ENCODE measurements at regions not wholly inside any gene's neighbourhood (a gene's known extent, or its start where the extent isn't known, plus 50 kb on each side); places are given as distances from the start of the nearest gene placed in this dataset.

DNA sequence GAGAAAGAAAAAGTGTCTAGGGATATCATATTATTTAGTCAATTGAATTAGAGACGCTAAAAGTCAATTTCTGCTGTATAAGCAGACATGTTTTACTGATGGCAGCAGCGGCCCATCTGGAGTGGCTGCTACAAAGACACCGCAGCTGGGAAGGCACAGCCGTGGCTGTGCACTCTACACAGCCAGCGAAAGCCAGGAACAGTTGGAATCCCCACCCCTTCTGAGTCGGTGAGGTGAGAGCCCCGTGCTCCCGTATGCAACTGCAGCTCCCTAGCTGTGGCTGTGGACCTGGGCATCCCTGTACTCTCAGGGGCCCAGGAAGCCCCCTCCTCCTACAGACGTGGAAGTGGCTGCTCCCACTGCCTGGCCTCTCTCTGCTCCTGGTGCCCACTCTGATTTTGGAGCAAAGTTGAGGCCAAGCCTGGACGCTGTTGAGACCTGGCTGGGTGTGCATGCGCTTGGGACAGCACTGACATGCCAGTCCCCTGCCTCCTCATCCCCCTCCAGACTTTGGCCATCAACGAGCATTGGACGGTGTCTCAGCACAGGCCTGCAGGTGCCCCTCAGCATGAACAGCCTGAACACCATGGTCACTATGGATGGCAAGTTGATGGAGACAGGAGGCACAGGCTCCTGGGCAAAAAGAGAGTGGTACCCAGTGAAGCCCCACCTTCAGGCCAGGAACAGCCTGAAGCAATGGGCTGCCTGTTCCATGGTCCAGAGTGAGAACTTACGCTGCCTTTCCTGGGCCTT is 944.0 kb upstream of the MIR17HG start:
- no peaks in the 10 kb centered on the region for H3K36me3 ChIP-seq (ENCODE audit: low read depth)
- DNase-seq, result no peak
- H3K9me3 ChIP-seq, result no peaks in the 10 kb centered on the region
- ATAC-seq, result no peak
- intact Hi-C loops (cut with DNase I, micrococcal nuclease), result no loop called here
- TF ChIP-seq, protein P1, sequence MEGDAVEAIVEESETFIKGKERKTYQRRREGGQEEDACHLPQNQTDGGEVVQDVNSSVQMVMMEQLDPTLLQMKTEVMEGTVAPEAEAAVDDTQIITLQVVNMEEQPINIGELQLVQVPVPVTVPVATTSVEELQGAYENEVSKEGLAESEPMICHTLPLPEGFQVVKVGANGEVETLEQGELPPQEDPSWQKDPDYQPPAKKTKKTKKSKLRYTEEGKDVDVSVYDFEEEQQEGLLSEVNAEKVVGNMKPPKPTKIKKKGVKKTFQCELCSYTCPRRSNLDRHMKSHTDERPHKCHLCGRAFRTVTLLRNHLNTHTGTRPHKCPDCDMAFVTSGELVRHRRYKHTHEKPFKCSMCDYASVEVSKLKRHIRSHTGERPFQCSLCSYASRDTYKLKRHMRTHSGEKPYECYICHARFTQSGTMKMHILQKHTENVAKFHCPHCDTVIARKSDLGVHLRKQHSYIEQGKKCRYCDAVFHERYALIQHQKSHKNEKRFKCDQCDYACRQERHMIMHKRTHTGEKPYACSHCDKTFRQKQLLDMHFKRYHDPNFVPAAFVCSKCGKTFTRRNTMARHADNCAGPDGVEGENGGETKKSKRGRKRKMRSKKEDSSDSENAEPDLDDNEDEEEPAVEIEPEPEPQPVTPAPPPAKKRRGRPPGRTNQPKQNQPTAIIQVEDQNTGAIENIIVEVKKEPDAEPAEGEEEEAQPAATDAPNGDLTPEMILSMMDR (IDR thresholded peaks at IDR 0.05), result no peak
- no peaks in the 10 kb centered on the region for H3K4me1 ChIP-seq (ENCODE audit: low read depth)
- no peak overlapping the region for H3K4me3 ChIP-seq

DNA sequence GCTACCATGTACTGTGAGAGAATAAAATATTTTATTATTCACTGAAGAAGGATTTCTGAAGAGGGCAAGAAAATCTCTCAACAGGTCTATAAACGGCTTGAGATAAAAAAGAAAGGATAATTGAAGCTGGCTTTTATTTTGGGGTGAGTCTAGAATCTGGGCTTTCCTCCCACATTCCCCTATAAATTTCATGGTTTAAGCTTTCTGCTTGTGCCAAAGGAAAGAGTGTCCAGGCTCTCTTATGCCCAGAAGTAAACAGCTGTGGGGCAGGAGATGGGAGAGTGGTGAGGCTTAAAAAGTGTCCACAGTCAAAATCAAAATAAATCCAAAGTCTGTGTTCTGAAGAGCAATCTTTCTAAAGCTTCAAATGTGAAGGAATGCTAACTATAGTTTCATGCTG is 942.2 kb upstream of the MIR17HG start:
- TF ChIP-seq, protein P1 (IDR thresholded peaks at IDR 0.05), result no peak
- DNase-seq (no peak), ATAC-seq (no peak)
- H3K9me3 ChIP-seq, result no peaks in the 10 kb centered on the region
- intact Hi-C loops (cut with DNase I, micrococcal nuclease), result no loop called here
- H3K4me3 ChIP-seq, result no peak overlapping the region
- H3K36me3 ChIP-seq (ENCODE audit: low read depth), result no peaks in the 10 kb centered on the region
- no peaks in the 10 kb centered on the region for H3K4me1 ChIP-seq (ENCODE audit: low read depth)

DNA sequence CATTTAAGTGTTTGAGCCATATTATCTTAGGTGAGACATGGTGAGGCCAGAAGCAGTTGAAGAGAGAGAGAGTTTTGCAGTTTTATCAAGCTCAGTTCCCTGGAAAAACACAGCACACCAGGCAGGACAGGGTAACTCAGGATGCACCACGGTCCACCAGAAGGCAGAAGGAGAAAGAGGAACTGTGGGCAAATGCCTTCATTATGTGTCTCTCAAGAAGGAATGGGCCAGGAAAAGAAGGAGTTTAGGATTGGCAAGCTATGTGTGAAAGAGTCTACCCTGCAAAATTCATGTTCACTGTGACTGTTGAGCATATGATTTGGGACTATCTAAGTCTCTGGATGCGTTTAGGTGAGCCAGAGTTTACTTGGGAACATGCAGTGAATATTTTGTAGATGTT is 934.5 kb upstream of the MIR17HG start:
- Histone ChIP-seq H3K36me3 (ENCODE audit: low read depth) (no peaks in the 10 kb centered on the region), H3K9me3 (no peaks in the 10 kb centered on the region), H3K4me1 (ENCODE audit: low read depth) (no peaks in the 10 kb centered on the region), H3K4me3 (no peak overlapping the region)
- ATAC-seq (no peak), DNase-seq (no peak)
- intact Hi-C loops (cut with DNase I, micrococcal nuclease), result no loop called here
- TF ChIP-seq, protein P1 (IDR thresholded peaks at IDR 0.05), result no peak

DNA sequence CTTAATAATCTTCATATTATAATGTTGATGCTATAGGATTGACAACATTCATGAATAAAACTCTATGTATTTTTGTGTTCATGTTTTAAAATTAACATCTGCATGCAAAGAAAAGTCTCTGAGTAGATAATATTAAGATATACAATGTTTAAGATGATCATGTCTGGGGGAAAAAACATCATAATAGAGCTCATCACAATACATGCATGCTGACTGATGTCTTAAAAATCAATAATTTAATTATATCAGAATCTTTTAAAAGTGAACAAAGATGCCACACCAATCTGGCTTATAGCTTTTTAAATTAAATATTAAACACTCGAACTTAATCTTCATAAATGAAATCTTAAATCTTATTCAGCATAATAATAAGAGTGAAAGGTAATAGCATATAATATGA is 933.9 kb upstream of the MIR17HG start:
- ATAC-seq (no peak), DNase-seq (no peak)
- no peak overlapping the region for H3K4me3 ChIP-seq
- intact Hi-C loops (cut with DNase I, micrococcal nuclease), result no loop called here
- H3K4me1 ChIP-seq (ENCODE audit: low read depth), result no peaks in the 10 kb centered on the region
- TF ChIP-seq, protein P1 (IDR thresholded peaks at IDR 0.05), result no peak
- H3K9me3 ChIP-seq, result no peaks in the 10 kb centered on the region
- H3K36me3 ChIP-seq (ENCODE audit: low read depth), result no peaks in the 10 kb centered on the region

DNA sequence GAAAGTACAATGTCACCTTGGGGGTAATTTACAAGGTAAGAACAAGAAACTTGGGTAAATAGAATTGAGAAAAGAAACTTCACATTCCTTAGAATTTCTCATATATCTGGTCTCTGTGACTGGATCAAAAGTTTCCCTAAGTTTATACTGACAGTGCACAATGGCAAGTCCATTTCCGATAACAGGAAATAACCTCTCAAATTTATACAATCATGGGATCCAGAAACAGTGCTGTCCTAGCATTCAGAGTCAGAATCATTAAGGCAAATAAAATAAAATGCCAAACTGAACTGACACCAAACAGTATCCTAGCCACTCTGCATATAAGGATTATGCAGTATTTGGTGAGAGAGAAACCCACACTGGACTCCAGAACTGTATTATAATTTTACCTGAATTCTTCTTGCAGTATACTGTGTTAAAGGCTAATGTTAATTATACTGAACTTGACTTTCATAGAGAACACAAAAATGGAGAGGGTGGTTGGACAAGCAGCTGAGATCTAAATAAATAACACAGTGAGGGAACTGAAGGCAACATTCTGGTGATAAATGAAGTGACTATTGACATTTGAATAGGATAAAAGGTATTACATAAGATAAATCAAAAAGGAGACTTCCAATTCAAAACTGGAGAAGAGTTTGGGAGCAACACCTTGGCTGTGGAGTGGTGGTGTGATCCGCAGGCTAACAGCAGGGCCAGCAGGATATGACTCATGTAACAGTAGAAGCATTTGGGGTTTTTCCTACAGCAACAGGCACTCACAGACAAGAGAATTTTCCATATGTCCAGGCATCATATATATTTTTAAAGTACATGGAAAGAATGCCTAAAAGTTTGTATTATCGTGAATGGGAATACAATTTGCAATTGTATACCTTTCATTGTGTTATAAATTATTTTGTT is 932.5 kb upstream of the MIR17HG start:
- ATAC-seq (no peak), DNase-seq (no peak)
- TF ChIP-seq, protein P1 (IDR thresholded peaks at IDR 0.05), result no peak
- no peaks in the 10 kb centered on the region for H3K9me3 ChIP-seq
- intact Hi-C loops (cut with DNase I, micrococcal nuclease), result no loop called here
- no peak overlapping the region for H3K4me3 ChIP-seq
- H3K36me3 ChIP-seq (ENCODE audit: low read depth), result no peaks in the 10 kb centered on the region
- H3K4me1 ChIP-seq (ENCODE audit: low read depth), result no peaks in the 10 kb centered on the region
